Adrenal gland (tissue), 5 donors: ENCODE measurements at regions not wholly inside any gene's neighbourhood (a gene's known extent, or its start where the extent isn't known, plus 50 kb on each side); places are given as distances from the start of the nearest gene placed in this dataset.

Experiments used
- CTCF ChIP-seq, 6 experiments: fragments of 450-650 bp in 4 of 6; fragments of 200-600 bp in 2 of 6; sonication (generic) in 1 of 6; IDR thresholded peaks; 1 replicate in 5 of 6; 2 replicates in 1 of 6; pipeline versions ENCODE4 v1.5.1 to v1.8.0; 2016 to 2021; ENCODE audit warnings: antibody characterized with exemption in 6 of 6, mild to moderate bottlenecking in 2 of 6, moderate library complexity in 1 of 6
- POLR2A ChIP-seq, 2 donors: fragments of 450-650 bp; IDR thresholded peaks; one replicate each; pipeline ENCODE4 v1.6.1; 2017; ENCODE audit warnings: antibody characterized with exemption in 2 of 2, mild to moderate bottlenecking in 2 of 2, moderate library complexity in 1 of 2
- donor health status: DM: no; HTN: no; CAD: no.

- TF ChIP-seq POLR2A (IDR thresholded peaks at IDR 0.05) (no peak), CTCF (IDR thresholded peaks at IDR 0.05) (no peak)
Measured at GRCh38 chr6:158912655-158913054, 87.3 kb downstream of the RSPH3 start.
